GM18508 (cell line): ENCODE measurements at regions not wholly inside any gene's neighbourhood (a gene's known extent, or its start where the extent isn't known, plus 50 kb on each side); places are given as distances from the start of the nearest gene placed in this dataset.
"Not testable (repeated sequence)": the region's sequence is repeated elsewhere in the genome, so short reads cannot be mapped to it uniquely, and the experiment has no call there.

Source experiments
- ATAC-seq: cut with Tn5 transposase; IDR thresholded peaks from one replicate; pipeline ENCODE4 v1.9.1; 2021; ENCODE audit warnings: moderate number of reproducible peaks; ENCODE audit not compliant: insufficient read depth, unreplicated experiment

GRCh38 chr4:170868170-170868569, 778.4 kb upstream of the AADAT start:
- ATAC-seq, result no peak

GRCh38 chr4:170854097-170854496, 764.3 kb upstream of the AADAT start:
- no peak for ATAC-seq

GRCh38 chr4:170853422-170854021, 763.8 kb upstream of the AADAT start:
- peak; percentile 47 for ATAC-seq

GRCh38 chr4:170849969-170850368, 760.2 kb upstream of the AADAT start:
- ATAC-seq, result peak; percentile 80

- no peak for ATAC-seq
Observed at GRCh38 chr4:170827562-170828274, 738.0 kb upstream of the AADAT start.

- no peak for ATAC-seq
Observed at GRCh38 chr4:170818786-170819185, 729.0 kb upstream of the AADAT start.

- no peak for ATAC-seq
Observed at GRCh38 chr4:170805352-170805751, 715.6 kb upstream of the AADAT start.

- no peak for ATAC-seq
Observed at GRCh38 chr4:170804930-170805329, 715.2 kb upstream of the AADAT start.

- no peak for ATAC-seq
Observed at GRCh38 chr4:170803492-170803891, 713.7 kb upstream of the AADAT start.

GRCh38 chr4:170801771-170802170, 712.0 kb upstream of the AADAT start:
- ATAC-seq, result no peak

- ATAC-seq, result no peak
Observed at GRCh38 chr4:170794525-170794924, 704.8 kb upstream of the AADAT start.

- not testable (repeated sequence) for ATAC-seq
Observed at GRCh38 chr4:170788540-170789051, 698.8 kb upstream of the AADAT start.

- no peak for ATAC-seq
Observed at GRCh38 chr4:170777663-170778062, 687.9 kb upstream of the AADAT start.

- no peak for ATAC-seq
Observed at GRCh38 chr4:170776983-170777382, 687.2 kb upstream of the AADAT start.

GRCh38 chr4:170775851-170776250, 686.1 kb upstream of the AADAT start:
- no peak for ATAC-seq

GRCh38 chr4:170773709-170774273, 684.0 kb upstream of the AADAT start:
- no peak for ATAC-seq

GRCh38 chr4:170772429-170772828, 682.7 kb upstream of the AADAT start:
- no peak for ATAC-seq

- no peak for ATAC-seq
Observed at GRCh38 chr4:170770664-170771063, 680.9 kb upstream of the AADAT start.

GRCh38 chr4:170769862-170770261, 680.1 kb upstream of the AADAT start:
- no peak for ATAC-seq

- ATAC-seq, result no peak
Observed at GRCh38 chr4:170758988-170759387, 669.2 kb upstream of the AADAT start.

- no peak for ATAC-seq
Observed at GRCh38 chr4:170750519-170750918, 660.8 kb upstream of the AADAT start.

GRCh38 chr4:170748975-170749374, 659.2 kb upstream of the AADAT start:
- ATAC-seq, result no peak
